H1 (cell line): ENCODE measurements at regions not wholly inside any gene's neighbourhood (a gene's known extent, or its start where the extent isn't known, plus 50 kb on each side); places are given as distances from the start of the nearest gene placed in this dataset.

Experiments
- MAFK ChIP-seq: IDR thresholded peaks from 2 replicates; pipeline ENCODE4 v1.6.1; 2012; ENCODE audit warnings: low read depth, mild to moderate bottlenecking, improper control_type of control experiment, low read length
- NANOG ChIP-seq: IDR thresholded peaks from 2 replicates; pipeline ENCODE4 v1.6.1; 2011; ENCODE audit warnings: low read length, low read depth, mild to moderate bottlenecking, inconsistent platforms; ENCODE audit not compliant: insufficient read depth, poor library complexity, severe bottlenecking
- PHF8 ChIP-seq: fragments of 200-600 bp; sonication (generic); conservative IDR thresholded peaks from 2 replicates; pipeline ENCODE4 v1.7.1; 2012; ENCODE audit warnings: low read depth, mild to moderate bottlenecking, inconsistent platforms, low read length, moderate library complexity
- POLR2AphosphoS5 ChIP-seq: IDR thresholded peaks from 2 replicates; pipeline ENCODE4 v1.6.1; 2011; ENCODE audit warnings: low read depth, low read length
- RFX5 ChIP-seq: IDR thresholded peaks from 2 replicates; pipeline ENCODE4 v1.6.1; 2011; ENCODE audit warnings: low read depth, low read length, improper control_type of control experiment, borderline replicate concordance
- SRF ChIP-seq: IDR thresholded peaks from 2 replicates; pipeline ENCODE4 v1.6.1; 2011; ENCODE audit warnings: mild to moderate bottlenecking, low read depth, low read length, moderate library complexity
- SUZ12 ChIP-seq: fragments of 200-600 bp; sonication (generic); IDR thresholded peaks from 2 replicates; pipeline ENCODE4 v1.6.1; 2012; ENCODE audit warnings: mild to moderate bottlenecking, inconsistent platforms, low read length, moderate library complexity, mixed read lengths

GRCh38 chr17:79503126-79503839, 107.6 kb downstream of the RBFOX3 start (continued):
- TF ChIP-seq RFX5: no peak
- no peak for TF ChIP-seq PHF8
- no peak for TF ChIP-seq POLR2AphosphoS5
- no peak for TF ChIP-seq SRF
- no peak for TF ChIP-seq SUZ12
- TF ChIP-seq NANOG: no peak
- TF ChIP-seq MAFK: no peak
